HG02852 (cell line): ENCODE measurements at regions not wholly inside any gene's neighbourhood (a gene's known extent, or its start where the extent isn't known, plus 50 kb on each side); places are given as distances from the start of the nearest gene placed in this dataset.

Source experiments
- ATAC-seq: cut with Tn5 transposase; IDR thresholded peaks from one replicate; pipeline ENCODE4 v1.9.1; 2021; ENCODE audit warnings: mild to moderate bottlenecking, moderate library complexity; ENCODE audit not compliant: unreplicated experiment

DNA sequence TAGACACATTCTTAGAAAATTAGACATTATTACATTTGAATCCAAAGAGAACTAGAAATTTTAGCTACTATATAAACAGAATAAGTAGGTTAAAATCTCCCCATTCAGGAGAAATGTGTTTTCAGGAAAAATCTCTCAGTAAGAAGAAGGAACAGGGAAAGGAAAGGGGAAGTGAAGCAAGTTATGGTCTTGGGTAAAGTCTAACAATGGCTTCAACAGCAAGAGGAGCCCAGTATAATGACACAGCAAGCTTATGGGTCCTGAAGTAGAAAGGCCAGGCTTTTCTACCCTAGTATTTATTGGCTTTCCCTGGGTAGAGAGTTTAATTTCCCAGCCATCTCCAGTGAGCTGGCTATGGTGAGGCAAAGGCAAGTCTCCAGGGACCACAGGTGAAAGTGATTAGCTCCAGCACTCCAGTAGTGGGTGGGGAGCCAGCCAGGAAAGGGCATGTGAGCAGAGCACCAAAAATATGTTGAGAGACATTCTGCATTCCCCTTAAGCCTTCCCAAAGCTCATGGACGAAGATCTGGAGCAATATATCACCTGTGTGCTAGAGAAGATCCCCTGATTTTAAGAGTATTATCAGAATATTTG, 981.7 kb downstream of the NR2F1-AS1 start:
- ATAC-seq: no peak

DNA sequence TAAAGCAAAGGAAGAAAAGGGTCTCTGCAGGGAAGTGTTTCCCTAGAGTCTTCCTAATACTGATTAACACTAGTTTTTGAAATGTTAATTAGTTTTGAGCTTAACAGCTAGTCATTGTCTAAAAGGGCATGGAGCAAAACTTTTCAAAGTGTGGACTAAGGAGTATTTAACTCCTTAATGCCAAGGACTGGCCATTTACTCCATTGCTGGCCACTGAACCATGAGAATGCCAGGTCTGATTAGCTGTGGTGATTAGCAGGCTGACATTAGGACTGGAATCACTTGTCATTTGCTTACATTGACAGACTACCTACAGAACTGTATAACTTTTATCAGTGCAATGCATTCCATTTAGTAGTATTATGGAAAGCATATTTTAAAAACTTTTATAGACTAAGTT, 987.0 kb downstream of the NR2F1-AS1 start:
- ATAC-seq: no peak

DNA sequence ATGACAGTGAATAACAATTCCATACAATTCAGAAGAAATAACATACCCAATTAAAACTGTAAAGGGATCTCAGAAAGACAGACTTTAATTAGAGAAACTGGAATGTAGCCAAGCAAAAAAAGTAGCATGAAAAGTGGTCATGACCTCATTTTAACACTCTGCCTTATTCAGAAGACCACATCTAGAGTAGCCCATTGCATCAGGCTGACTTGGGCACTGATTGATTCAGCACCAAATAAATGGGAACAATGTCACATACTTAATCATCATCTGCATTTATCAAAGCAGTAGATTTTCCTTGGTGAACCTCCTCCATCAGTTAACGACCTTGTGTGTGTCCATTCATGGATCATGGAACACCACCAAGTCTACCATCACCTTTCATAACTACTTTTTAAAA, 992.1 kb downstream of the NR2F1-AS1 start:
- ATAC-seq: no peak

DNA sequence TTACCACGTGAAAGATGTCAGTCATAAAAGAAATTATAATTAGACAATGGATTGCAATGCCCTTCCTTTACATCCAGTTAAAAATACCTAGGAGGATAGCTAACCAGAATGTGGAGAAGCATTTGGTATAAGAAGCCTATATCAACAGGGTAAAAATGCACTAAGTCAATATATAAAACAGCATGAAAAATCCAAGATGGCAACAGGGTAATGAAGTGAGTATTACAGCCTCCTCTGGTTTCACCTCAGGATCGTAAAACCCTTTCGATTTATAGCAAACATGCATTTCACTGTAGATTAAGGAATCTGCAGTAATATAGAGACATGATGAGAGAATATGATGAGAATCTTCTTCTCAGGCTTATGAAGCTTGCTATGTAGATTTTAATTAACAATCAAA, 999.3 kb downstream of the NR2F1-AS1 start:
- ATAC-seq: no peak

DNA sequence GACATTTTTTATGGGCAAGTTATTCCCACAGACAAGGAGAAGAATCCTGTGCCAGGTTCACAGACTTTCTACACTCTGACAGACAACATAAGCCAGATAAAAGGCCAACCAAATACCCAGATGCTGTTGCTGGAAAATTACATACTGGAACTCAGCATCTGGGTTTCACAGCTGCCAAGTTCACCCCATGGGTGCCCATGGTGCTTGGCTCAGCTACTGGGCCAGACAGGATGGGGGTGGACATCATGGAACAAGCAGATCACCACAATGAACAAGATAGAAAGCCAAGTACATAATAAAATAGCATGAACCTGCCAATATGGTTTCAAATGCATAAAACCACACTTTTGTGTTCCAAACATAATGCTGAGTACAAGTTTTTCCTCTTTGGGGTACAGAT, 999.8 kb downstream of the NR2F1-AS1 start:
- no peak for ATAC-seq

DNA sequence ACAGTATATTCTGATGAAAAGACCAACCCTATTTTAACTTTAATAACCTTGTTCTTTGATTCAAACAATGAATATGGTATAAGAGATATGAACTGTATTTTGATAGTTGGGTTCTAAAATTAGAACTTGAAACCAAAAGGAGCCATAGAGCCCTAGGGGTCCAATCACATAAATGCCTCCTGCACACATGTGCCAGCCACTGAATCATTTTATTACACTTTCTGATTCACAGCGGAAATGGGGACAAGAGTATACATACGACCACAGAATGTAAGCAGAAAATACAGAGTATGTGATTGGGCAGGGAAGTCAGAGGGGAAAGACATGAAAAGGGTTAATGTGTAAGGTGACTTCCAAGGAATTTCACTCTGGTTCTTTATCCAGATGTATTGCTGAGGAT, 1000.2 kb downstream of the NR2F1-AS1 start:
- no peak for ATAC-seq

DNA sequence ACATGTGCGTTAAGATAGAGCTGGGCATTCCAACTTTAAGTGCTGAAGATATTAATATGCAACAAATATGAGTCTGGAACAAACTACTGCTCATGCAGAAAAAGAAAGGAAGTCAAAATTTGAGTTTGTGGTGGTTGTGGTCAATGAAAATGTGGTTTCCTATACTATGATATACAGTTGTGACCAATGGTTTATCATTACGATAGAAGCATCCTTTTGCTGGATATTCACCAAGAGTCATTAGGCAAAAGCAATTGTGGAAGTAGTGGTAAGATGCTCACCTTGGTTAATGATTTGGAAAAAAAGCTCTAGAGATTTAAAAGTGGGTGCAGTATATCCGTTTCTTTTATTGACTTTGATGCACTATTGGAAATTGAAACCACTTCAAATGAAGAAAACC, 1007.0 kb downstream of the NR2F1-AS1 start:
- ATAC-seq: no peak

DNA sequence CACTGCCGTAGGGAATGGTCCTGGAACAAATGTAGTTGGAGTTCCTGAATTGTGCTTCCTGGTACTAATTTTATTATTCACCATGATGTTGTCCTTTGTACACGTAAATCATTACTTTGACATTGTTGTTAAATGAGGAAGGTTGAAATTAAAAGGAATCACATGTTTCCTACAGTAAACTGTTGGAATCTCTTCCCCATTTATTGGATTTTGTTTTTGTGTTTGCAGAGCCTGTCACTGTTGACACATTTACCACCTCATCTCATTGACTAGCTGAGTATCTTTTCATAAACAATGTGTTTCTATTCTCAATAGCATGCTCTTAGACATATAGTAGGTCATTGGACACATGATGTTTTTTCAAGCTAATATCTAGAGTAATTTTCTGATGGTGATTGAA, 1012.5 kb downstream of the NR2F1-AS1 start:
- no peak for ATAC-seq

DNA sequence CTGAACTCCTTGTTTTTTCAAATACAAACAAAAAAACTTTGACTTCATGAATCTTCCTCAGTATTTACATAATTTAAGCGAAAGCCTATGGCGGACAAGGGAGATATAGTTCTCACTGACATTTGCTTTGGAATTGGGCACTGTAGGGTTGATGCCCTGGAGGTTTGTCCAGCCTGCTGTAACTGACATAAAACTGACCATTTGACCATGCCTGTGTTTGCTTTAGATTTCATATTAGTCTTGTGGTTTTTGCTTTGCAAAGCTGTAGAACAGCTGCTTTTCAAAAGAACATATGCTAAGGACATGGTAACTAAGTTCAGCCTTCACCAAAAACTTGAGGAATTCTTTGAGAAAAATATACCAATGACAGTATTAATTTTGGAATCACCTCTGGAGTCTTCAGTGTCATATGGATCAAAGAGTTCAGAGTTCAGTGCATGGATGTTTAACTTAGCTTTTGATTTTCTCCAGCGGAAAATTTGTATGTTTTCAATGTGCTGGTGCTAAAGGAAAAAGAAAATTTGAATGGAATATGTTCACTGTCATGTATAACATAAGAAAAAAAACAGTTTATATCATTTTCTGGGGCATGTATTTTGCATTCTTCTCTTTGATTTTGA, 1013.1 kb downstream of the NR2F1-AS1 start:
- no peak for ATAC-seq

DNA sequence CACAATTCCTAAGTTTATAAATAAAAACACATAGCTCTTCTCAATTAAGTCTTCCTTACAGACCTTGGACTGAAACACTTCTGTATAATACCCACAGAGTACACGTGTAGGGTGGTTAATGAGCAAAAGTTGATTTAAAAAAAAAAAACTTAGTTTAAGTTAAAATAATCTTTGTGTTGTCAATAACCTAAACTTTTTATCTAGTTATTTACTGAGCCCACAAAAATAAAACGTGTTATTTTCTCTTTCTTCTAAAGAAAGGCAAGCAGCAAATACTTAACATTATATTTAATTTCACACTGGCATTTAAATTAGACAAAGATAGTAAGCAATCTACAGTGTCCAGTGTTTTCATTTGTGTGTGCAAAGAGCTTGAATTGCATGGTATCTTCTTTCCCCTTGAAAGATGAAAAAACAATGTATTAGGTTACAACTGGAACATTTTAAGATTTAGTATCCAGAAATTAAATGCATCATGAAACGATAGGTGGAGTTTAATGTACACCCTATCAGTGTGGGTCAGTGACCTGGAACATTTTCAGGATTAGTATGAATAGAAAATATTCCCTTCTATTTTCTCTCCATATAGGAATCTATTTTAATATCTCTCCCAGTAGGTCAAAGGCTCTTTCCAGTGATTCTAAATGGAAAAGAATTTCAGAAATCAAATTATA, 1014.8 kb downstream of the NR2F1-AS1 start:
- no peak for ATAC-seq

DNA sequence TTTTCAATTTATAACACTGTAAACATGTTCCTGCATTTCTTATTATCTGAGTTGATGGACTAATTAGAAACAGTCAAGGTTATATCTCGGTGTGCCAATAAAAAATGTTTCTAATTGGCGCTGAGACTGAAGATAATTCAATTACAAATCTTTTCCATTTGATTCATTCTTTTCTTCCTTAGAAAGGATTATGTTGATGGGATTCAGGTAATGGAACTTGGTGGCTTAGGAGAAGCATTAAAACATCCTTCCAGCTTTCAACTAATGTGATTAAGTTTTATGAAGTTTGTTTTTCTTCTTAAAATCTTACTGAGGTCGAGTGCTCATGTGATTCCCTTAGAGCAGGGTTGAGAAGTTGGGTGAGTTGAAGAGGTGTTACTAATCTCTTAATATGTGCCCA, 1015.3 kb downstream of the NR2F1-AS1 start:
- ATAC-seq: no peak

DNA sequence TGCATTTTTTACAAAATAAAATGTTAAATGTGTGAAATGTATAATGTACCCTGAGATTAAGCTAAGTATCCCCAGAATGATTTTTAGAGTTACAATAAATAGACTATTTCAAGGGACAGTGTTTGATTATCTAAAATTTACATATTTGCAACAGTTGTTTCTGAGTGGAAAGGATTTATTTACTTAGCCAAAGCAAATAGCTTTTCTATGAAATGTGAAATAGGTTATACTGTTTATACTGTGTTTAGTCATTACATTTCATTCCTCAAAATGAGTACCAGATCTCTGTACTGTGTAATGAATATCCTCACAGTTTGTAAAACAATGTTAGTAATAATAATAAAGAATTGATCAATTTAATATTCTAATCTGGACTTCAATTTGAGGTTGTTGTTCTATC, 1019.0 kb downstream of the NR2F1-AS1 start:
- ATAC-seq: no peak

DNA sequence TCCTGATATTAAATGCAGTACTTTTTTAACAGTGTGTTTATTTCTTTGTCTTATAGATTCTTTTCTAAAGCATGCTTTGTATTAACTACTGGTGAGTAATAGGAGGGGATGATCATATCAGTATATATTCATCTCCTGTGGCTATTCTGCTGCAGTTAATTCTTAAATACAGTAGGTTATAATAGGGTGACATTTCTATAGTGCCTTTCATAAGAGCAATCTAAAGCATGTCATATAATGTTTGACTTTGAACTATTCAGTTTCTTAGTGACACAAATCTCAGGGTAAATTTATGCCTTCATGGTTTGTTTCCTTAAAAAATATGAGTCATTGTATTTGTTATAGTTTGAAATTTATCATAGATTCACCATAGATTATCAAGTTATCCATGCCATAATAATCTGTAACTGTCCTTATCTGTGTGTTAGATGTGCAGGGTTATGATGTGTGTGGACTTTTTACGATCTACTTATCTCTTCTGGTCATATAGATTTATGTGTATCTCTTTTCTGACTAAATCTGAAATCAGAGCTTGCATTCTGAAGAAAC, 1019.5 kb downstream of the NR2F1-AS1 start:
- ATAC-seq: no peak

DNA sequence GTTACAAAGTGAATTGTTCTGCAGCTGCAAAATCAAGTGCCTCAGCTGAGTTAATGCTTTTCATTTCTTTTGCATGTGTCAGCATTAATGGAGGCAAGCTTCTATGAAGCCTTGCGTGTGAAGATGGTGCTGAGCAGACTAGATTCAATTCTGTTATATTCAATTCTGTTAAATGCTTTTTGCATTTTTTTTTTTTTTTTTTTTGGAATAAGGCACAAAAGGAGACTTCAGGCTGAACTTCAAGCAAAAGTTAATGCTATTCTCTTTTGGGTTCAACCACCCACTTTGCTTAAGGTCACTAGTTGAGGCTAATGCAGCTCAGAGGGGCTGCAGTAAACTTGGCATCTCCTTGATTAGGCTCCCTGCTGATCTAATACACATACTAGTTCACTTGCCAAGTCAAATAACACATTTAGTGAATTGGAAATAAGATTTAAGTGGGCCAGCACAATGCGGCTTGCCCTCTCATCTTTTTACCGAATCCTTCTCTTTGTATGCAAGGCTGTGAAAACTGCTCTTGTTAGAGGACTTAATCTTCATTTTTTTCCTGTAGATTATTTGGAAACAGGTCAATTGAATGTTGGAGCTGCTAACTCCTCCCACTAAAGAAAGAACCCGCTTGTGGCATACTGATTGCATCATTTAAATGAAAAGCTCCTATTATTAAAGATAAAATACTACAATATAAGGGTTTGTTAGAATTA, 1020.2 kb downstream of the NR2F1-AS1 start:
- ATAC-seq: no peak

DNA sequence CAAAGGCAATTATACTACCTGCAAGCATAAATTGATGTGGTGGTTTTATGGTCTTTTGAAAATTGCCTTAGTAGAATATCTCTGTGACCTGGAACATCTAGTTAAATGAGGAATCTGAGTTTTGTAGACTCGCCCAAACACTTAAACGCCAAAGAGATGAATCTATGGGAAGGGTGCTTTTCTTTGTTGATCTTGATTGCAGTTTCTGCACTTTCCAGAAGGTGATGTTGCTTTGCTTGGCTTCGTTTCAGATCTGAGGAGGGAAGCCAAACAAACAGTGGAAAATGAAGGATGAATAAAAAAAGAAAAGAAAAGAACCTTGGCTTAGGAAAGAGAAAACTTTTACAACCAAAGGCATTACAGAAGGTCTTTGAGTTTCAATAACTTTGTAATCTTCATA, 1021.2 kb downstream of the NR2F1-AS1 start:
- no peak for ATAC-seq

DNA sequence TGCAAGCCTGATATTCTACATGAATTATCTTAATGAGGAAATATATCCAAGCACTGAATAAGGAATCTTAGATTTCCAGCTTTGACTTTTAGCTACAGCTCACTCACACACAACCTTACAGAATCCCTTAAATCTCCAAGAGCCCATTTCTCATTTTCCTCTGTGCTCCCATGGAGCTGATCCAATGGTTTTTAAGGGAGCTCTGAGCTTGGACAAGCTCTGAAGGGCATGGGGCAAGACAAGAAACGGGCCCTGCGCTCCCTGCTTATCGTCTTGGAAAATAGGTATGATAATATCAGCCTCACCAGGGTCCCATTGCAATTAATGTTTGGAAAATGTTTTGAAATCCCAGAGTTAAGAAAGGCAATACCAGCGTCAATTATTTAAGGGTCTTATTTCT, 1021.7 kb downstream of the NR2F1-AS1 start:
- no peak for ATAC-seq

DNA sequence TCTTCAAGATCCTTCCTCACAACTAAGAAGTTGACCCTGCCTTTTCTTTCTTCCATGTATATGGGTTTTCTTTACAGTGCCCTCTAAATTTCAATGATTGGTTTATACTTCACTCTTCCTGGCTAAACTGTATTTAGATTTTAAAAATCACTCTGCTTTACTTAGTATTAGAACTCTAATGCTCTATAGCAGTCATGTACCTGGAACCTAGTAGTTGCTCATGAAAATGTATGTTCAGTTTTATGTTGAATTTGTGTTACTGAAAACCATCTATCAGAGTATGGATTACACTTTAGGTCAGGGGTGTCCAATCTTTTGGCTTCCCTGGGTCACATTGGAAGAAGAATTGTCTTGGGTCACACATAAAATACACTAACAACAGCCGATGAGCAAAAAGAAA, 1024.3 kb downstream of the NR2F1-AS1 start:
- no peak for ATAC-seq

DNA sequence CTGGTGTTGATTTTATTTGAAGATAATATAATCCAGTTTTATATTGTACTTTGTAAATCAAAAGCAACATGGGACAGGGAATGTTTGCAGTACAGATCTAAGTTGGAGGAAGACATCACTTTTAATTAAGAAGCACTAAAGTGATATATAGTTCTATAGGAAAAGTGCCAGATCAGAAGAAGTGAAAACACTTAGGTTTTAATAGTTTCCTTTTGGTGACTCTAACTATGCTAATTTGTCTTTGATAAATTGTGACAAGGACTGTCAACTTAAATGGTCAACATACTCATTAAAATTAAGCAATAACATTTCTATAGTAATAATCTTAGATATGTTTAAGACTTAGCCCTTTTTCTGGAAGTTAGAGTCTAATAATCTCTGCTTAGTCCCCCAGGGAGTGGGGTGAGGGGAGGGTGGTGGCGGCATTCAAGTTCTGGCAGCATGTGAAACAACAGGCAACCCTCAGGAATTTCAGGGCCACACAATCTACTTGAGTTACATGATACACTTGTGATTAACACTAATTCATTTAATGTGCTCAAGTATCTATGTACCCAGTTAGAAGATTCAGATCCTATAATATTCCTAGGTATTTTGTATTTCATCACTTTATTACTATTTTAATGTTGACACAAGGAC, 1026.5 kb downstream of the NR2F1-AS1 start:
- ATAC-seq: no peak

DNA sequence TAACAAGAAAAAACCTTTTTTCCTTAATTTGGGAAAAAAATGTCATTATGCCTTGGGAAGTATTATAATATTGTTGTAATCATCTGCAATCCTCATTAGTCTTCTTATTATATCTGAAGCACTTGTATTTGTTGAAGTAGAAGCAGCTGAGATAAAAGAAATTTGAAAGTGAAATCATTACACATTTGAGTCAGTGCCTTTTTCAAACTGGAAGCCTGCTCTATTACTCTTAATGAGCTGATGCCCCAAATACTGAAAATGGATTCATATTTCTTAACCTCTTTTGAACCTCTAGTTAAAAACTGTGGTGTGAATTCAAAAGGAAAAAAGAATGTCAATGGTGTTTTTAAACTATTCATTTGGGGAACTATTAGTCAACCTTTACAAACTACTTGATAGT, 1027.7 kb downstream of the NR2F1-AS1 start:
- ATAC-seq: no peak

DNA sequence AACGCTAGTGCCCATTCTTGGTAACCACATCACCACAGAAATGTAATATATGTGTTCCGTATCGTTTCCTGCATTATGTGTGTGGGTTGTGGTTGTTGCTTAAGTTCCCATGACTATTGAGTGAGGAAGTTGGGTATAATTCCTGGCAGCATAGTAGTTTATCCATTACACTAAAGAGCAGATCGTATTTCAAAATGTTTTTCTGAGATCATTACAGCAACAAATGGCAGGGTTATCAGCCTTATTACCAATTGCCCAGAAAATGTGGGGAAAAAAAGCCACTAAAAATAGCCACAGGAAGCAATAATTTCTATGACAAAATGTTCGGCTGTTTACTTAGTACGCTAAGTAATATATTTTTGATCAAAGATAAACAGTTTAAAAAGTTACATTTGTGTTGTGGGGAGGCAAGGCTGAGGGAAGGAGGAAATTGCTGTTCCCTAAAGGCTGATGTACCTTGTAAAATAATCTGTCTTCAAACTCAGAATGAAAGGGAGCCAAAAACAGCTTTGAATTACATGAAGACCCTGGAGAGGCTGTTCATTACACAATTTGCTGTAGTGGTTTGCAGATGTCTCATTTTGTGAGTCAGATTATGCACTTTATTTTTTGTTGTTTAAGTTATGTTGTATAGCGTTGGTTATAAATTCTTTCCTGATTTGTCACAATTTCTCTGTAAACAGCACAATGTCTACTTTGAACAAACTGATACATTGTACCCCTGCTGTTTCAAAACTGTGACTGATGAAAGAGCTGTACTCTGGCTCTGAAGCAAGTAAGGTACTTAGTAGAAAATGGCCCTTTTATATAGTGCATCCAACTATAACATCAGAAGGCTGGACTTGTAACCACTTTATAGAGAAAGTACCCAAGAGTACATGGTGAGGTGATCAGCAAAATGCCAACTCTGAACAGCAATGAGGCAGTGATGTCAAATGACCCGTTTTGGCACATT, 1028.5 kb downstream of the NR2F1-AS1 start:
- no peak for ATAC-seq
